CD14-positive monocyte (primary cell): ENCODE measurements at regions not wholly inside any gene's neighbourhood (a gene's known extent, or its start where the extent isn't known, plus 50 kb on each side); places are given as distances from the start of the nearest gene placed in this dataset.

Source experiments
- DNase-seq, 3 donors: peaks; one replicate each; pipeline ENCODE4 v3.0.0-alpha.2; 2011 to 2022
- H2AFZ ChIP-seq: 2 replicates; pipeline ENCODE4 v1.6.0; 2012; ENCODE audit warnings: mild to moderate bottlenecking, low read depth, low read length, inconsistent platforms; ENCODE audit not compliant: insufficient read depth, poor library complexity, severe bottlenecking
- H3K27ac ChIP-seq, 2 donors: 1 replicate in 1 of 2; 2 replicates in 1 of 2; pipeline ENCODE4 v1.5.1; 2012 to 2013; ENCODE audit warnings: low read length in 2 of 2, control low read depth in 1 of 2, inconsistent platforms in 1 of 2, low read depth in 1 of 2, mild to moderate bottlenecking in 1 of 2
- H3K27me3 ChIP-seq, 2 donors: one replicate each; pipeline versions ENCODE4 v1.6.0 to v1.6.1; 2011 to 2013; ENCODE audit warnings: low read length in 2 of 2; ENCODE audit not compliant: control insufficient read depth in 2 of 2, insufficient read depth in 2 of 2
- H3K36me3 ChIP-seq, 2 donors: replicated peaks in 1 of 2; 1 replicate in 1 of 2; 2 replicates in 1 of 2; pipeline versions ENCODE4 v1.5.1 to v1.6.1; 2012 to 2013; ENCODE audit warnings: low read length in 2 of 2, control low read depth in 1 of 2, inconsistent platforms in 1 of 2, mild to moderate bottlenecking in 1 of 2; ENCODE audit not compliant: insufficient read depth in 2 of 2, control insufficient read depth in 1 of 2
- H3K4me1 ChIP-seq, 2 donors: 1 replicate in 1 of 2; 2 replicates in 1 of 2; pipeline versions ENCODE4 v1.5.1 to v1.6.1; 2012 to 2013; ENCODE audit warnings: low read length in 2 of 2, control low read depth in 1 of 2, inconsistent platforms in 1 of 2, mild to moderate bottlenecking in 1 of 2, moderate library complexity in 1 of 2; ENCODE audit not compliant: insufficient read depth in 2 of 2, control insufficient read depth in 1 of 2
- H3K4me2 ChIP-seq: replicated peaks from 2 replicates; pipeline ENCODE3; 2012; ENCODE audit warnings: low read length, moderate library complexity, mild to moderate bottlenecking; ENCODE audit not compliant: poor library complexity, severe bottlenecking; ENCODE audit errors: extremely low read depth
- H3K4me3 ChIP-seq, 3 experiments: fragments of 200-600 bp in 1 of 3; sonication (generic) in 1 of 3; replicated peaks in 1 of 3; 1 replicate in 2 of 3; 2 replicates in 1 of 3; pipeline ENCODE4 v1.5.1; 2011 to 2013; ENCODE audit warnings: low read length in 3 of 3, mild to moderate bottlenecking in 3 of 3, control low read depth in 2 of 3, low read depth in 2 of 3, inconsistent platforms in 1 of 3, moderate library complexity in 1 of 3
- H3K79me2 ChIP-seq: 2 replicates; pipeline ENCODE4 v1.6.0; 2012; ENCODE audit warnings: mild to moderate bottlenecking, control low read depth, inconsistent platforms, low read length, moderate library complexity; ENCODE audit not compliant: insufficient read depth
- H3K9ac ChIP-seq: 2 replicates; pipeline ENCODE4 v1.6.0; 2017; ENCODE audit warnings: low read length, mild to moderate bottlenecking; ENCODE audit not compliant: insufficient read depth, poor library complexity, severe bottlenecking
- H3K9me3 ChIP-seq, 2 donors: replicated peaks in 1 of 2; 1 replicate in 1 of 2; 2 replicates in 1 of 2; pipeline versions ENCODE4 v1.5.1 to v1.6.1; 2012 to 2013; ENCODE audit warnings: low read length in 2 of 2, control low read depth in 1 of 2; ENCODE audit not compliant: control insufficient read depth in 1 of 2, insufficient read depth in 1 of 2
- H4K20me1 ChIP-seq: 2 replicates; pipeline ENCODE4 v1.6.0; 2012; ENCODE audit warnings: mild to moderate bottlenecking, low read length, control low read depth, moderate library complexity; ENCODE audit not compliant: insufficient read depth
- H3K27ac Mint-ChIP-seq, 7 donors: one replicate each; pipeline ENCODE4 v1.8.0; 2020; ENCODE audit warnings: mild to moderate bottlenecking in 7 of 7, mixed read lengths in 7 of 7, moderate library complexity in 6 of 7, inconsistent platforms in 2 of 7
- H3K27me3 Mint-ChIP-seq, 3 donors: one replicate each; pipeline ENCODE4 v1.8.0; 2021 to 2022; ENCODE audit warnings: low read depth in 3 of 3, mild to moderate bottlenecking in 3 of 3, mixed read lengths in 3 of 3, moderate library complexity in 3 of 3, inconsistent platforms in 1 of 3
- H3K36me3 Mint-ChIP-seq, 2 donors: one replicate each; pipeline ENCODE4 v1.8.0; 2020; ENCODE audit warnings: mixed read lengths in 2 of 2, inconsistent platforms in 1 of 2, mild to moderate bottlenecking in 1 of 2
- H3K4me1 Mint-ChIP-seq: one replicate; pipeline ENCODE4 v1.8.0; 2020; ENCODE audit warnings: mild to moderate bottlenecking, mixed read lengths
- H3K4me3 Mint-ChIP-seq, 2 donors: one replicate each; pipeline ENCODE4 v1.8.0; 2020; ENCODE audit warnings: mild to moderate bottlenecking in 2 of 2, mixed read lengths in 2 of 2, moderate library complexity in 1 of 2
- H3K9me3 Mint-ChIP-seq, 7 donors: one replicate each; pipeline ENCODE4 v1.8.0; 2020 to 2022; ENCODE audit warnings: mixed read lengths in 7 of 7, mild to moderate bottlenecking in 6 of 7, moderate library complexity in 6 of 7, inconsistent platforms in 2 of 7
- WGBS: methylation state at CpG from one replicate; pipeline ENCODE4 v1.1.5; 2013; ENCODE audit warnings: missing lambda C conversion rate; ENCODE audit not compliant: insufficient coverage; 5-methylcytosine and 5-hydroxymethylcytosine counted together
- intact Hi-C, 2 donors: fragments of 100-400 bp; cut with micrococcal nuclease; formaldehyde crosslinking; loops; one replicate each; pipeline versions ENCODE4 v1.15.0 to v1.15.1; 2023
- TF ChIP-seq, protein P1 (sequence below): fragments of 200-600 bp; IDR thresholded peaks from one replicate; pipeline ENCODE4 v1.8.0; 2022; ENCODE audit warnings: antibody characterized with exemption, mild to moderate bottlenecking

- TF ChIP-seq, protein P1, sequence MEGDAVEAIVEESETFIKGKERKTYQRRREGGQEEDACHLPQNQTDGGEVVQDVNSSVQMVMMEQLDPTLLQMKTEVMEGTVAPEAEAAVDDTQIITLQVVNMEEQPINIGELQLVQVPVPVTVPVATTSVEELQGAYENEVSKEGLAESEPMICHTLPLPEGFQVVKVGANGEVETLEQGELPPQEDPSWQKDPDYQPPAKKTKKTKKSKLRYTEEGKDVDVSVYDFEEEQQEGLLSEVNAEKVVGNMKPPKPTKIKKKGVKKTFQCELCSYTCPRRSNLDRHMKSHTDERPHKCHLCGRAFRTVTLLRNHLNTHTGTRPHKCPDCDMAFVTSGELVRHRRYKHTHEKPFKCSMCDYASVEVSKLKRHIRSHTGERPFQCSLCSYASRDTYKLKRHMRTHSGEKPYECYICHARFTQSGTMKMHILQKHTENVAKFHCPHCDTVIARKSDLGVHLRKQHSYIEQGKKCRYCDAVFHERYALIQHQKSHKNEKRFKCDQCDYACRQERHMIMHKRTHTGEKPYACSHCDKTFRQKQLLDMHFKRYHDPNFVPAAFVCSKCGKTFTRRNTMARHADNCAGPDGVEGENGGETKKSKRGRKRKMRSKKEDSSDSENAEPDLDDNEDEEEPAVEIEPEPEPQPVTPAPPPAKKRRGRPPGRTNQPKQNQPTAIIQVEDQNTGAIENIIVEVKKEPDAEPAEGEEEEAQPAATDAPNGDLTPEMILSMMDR = no peak
- Mint-ChIP-seq H3K27ac (no peak overlapping the region), H3K4me1 (no peaks in the 10 kb centered on the region), H3K4me3 (no peak overlapping the region), H3K9me3 (peaks cover 14 to 31% (median 18%) of the 10 kb centered on the region in 7 donors), H3K27me3 (peaks cover 0 to 3% (median 2%) of the 10 kb centered on the region in 3 donors), H3K36me3 (no peaks in the 10 kb centered on the region)
- no peaks in the 10 kb centered on the region for H3K36me3 ChIP-seq
- H4K20me1 ChIP-seq = no peaks in the 10 kb centered on the region
- no peak overlapping the region for H3K9ac ChIP-seq
- no peak overlapping the region for H3K27ac ChIP-seq
- no peak for DNase-seq
- WGBS = 94% methylated on average over 2 of the region's 2 CpGs
- H3K4me3 ChIP-seq = no peak overlapping the region
- intact Hi-C loops = no loop called here
- H3K4me1 ChIP-seq = no peaks in the 10 kb centered on the region
- H3K4me2 ChIP-seq = no peak overlapping the region
- H3K27me3 ChIP-seq = no peaks in the 10 kb centered on the region
- H3K79me2 ChIP-seq = no peaks in the 10 kb centered on the region
- H2AFZ ChIP-seq = no peak overlapping the region
- H3K9me3 ChIP-seq = peaks cover 0 to 11% of the 10 kb centered on the region in 2 donors
Observed at GRCh38 chr4:128403586-128403985, 116.0 kb upstream of the PGRMC2 start.

DNA sequence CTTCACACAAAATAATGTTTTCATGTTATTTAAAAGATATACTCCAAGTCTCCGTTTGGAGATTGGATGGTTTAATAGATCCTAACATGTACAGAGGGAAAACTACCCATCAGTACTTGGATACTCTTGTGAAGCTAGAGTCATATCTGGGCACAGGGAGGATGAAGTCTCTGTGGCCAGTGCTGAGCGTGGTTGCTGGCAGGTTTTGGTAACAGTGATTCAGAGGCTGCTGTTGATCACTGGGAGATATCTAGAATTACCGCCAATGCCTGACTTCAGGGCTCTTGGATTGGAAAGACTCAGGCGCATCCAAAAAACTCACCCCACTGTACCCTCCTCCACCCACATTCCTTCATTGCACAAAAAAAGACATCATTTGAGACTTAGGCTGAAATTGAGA, 107.2 kb upstream of the PGRMC2 start:
- H3K9me3 Mint-ChIP-seq = peaks cover 2 to 7% (median 4%) of the 10 kb centered on the region in 7 donors
- no peaks in the 10 kb centered on the region for H3K27me3 Mint-ChIP-seq
- WGBS = 100% methylated on average over 1 of the region's 4 CpGs
- no peak overlapping the region for H3K9ac ChIP-seq
- intact Hi-C loops = no loop called here
- H3K36me3 ChIP-seq = no peaks in the 10 kb centered on the region
- H4K20me1 ChIP-seq = no peaks in the 10 kb centered on the region
- H3K27ac ChIP-seq = no peak overlapping the region
- no peak overlapping the region for H3K4me3 Mint-ChIP-seq
- H3K27ac Mint-ChIP-seq = no peak overlapping the region
- no peaks in the 10 kb centered on the region for H3K36me3 Mint-ChIP-seq
- no peak overlapping the region for H3K4me2 ChIP-seq
- H3K4me1 ChIP-seq = no peaks in the 10 kb centered on the region
- H2AFZ ChIP-seq = no peak overlapping the region
- no peak overlapping the region for H3K4me3 ChIP-seq
- H3K4me1 Mint-ChIP-seq = peaks cover 4% of the 10 kb centered on the region
- H3K27me3 ChIP-seq = no peaks in the 10 kb centered on the region
- no peaks in the 10 kb centered on the region for H3K9me3 ChIP-seq
- H3K79me2 ChIP-seq = no peaks in the 10 kb centered on the region
- TF ChIP-seq, protein P1 = no peak
- DNase-seq = no peak
